ENCODE measurements at regions not wholly inside any gene's neighbourhood (a gene's known extent, or its start where the extent isn't known, plus 50 kb on each side); places are given as distances from the start of the nearest gene placed in this dataset.

DNA sequence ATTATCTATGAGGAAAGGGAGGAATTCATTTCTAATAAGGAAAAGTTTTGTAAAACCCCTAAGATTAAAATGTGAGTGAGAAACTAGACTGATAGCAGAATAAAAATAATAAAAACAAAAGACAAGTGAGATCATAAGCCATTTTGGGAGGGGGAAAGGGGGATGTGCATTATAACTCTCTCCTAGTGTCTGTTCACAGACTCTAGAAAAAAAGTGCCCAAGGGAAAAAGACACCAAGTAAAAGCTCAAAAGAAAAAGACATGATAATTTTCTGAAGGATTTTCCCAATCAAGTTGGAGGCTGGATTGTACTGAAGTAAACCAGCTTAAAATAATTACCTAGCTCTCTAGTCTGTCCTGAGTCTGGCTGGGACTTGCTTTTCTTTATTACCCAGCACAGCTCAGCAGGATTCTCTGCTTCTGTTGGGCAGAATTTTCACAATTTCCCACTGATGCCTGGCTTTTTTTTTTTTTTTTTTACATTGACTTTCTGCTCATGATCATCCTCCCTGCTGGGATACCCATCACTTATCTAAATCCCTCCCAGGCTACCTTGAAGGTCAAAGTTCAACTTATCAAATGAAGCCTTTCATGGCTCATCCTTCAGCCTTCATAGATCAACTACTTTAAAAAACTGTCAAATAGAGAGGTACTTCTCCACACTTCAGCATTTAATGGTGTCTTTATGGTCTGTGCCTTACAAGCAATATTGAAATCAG, 124.2 kb upstream of the KCNJ16 start:
- Histone ChIP-seq H3K4me1 (ENCODE audit: insufficient read depth, low read length) (peaks cover 1% of the 10 kb centered on the region), H4K20me1 (ENCODE audit: insufficient read depth, low read length) (no peaks in the 10 kb centered on the region), H2AFZ (ENCODE audit: low read depth, low read length) (no peak overlapping the region), H3K27ac (ENCODE audit: low read depth, low read length) (no peak overlapping the region), H3K4me3 (ENCODE audit: insufficient read depth, low read depth, low read length) (no peak overlapping the region), H3K4me2 (ENCODE audit: low read length) (no peak overlapping the region), H3K9ac (ENCODE audit: low read length) (no peak overlapping the region), H3K9me3 (ENCODE audit: insufficient read depth, low read depth, low read length) (no peaks in the 10 kb centered on the region), H3K79me2 (ENCODE audit: insufficient read depth, low read length) (no peaks in the 10 kb centered on the region), H3K27me3 (ENCODE audit: insufficient read depth, low read length) (no peaks in the 10 kb centered on the region), H3K36me3 (ENCODE audit: insufficient read depth, low read length) (no peaks in the 10 kb centered on the region)
- no peak for DNase-seq (ENCODE audit: low read depth)
- no peak for FAIRE-seq
- peak overlapping the region; percentile 56 for H3K27ac Mint-ChIP-seq (ENCODE audit: unreplicated experiment)
- peaks cover 2% of the 10 kb centered on the region for H3K9me3 Mint-ChIP-seq (ENCODE audit: unreplicated experiment)
- H3K4me1 Mint-ChIP-seq (ENCODE audit: low read depth, unreplicated experiment): peaks cover 13% of the 10 kb centered on the region
- no peaks in the 10 kb centered on the region for H3K36me3 Mint-ChIP-seq (ENCODE audit: low read depth, unreplicated experiment)
- H3K4me3 Mint-ChIP-seq (ENCODE audit: unreplicated experiment): no peak overlapping the region
- TF ChIP-seq EZH2 (IDR thresholded peaks at IDR 0.05; ENCODE audit: insufficient read depth, low read length) (no peak), CTCF (IDR thresholded peaks at IDR 0.05; ENCODE audit: insufficient read depth, low read depth, low read length) (no peak)
- H3K27me3 Mint-ChIP-seq (ENCODE audit: low read depth, unreplicated experiment): no peaks in the 10 kb centered on the region

- DNase-seq (ENCODE audit: low read depth) (no peak), FAIRE-seq (no peak)
- Mint-ChIP-seq H3K27me3 (ENCODE audit: low read depth, unreplicated experiment) (no peaks in the 10 kb centered on the region), H3K4me3 (ENCODE audit: unreplicated experiment) (no peak overlapping the region), H3K36me3 (ENCODE audit: low read depth, unreplicated experiment) (no peaks in the 10 kb centered on the region), H3K9me3 (ENCODE audit: unreplicated experiment) (peaks cover 2% of the 10 kb centered on the region), H3K27ac (ENCODE audit: unreplicated experiment) (no peak overlapping the region), H3K4me1 (ENCODE audit: low read depth, unreplicated experiment) (peaks cover under 1% of the 10 kb centered on the region)
- Histone ChIP-seq H2AFZ (ENCODE audit: low read depth, low read length) (no peak overlapping the region), H3K9me3 (ENCODE audit: insufficient read depth, low read depth, low read length) (no peaks in the 10 kb centered on the region), H3K9ac (ENCODE audit: low read length) (no peak overlapping the region), H3K27ac (ENCODE audit: low read depth, low read length) (no peak overlapping the region), H3K36me3 (ENCODE audit: insufficient read depth, low read length) (no peaks in the 10 kb centered on the region), H3K27me3 (ENCODE audit: insufficient read depth, low read length) (no peaks in the 10 kb centered on the region), H3K79me2 (ENCODE audit: insufficient read depth, low read length) (no peaks in the 10 kb centered on the region), H4K20me1 (ENCODE audit: insufficient read depth, low read length) (no peaks in the 10 kb centered on the region), H3K4me1 (ENCODE audit: insufficient read depth, low read length) (no peaks in the 10 kb centered on the region), H3K4me3 (ENCODE audit: insufficient read depth, low read depth, low read length) (no peak overlapping the region), H3K4me2 (ENCODE audit: low read length) (no peak overlapping the region)
- TF ChIP-seq CTCF (IDR thresholded peaks at IDR 0.05; ENCODE audit: insufficient read depth, low read depth, low read length) (no peak), EZH2 (IDR thresholded peaks at IDR 0.05; ENCODE audit: insufficient read depth, low read length) (no peak)
These were observed 120.6 kb upstream of the KCNJ16 start for GRCh38 chr17:69954241-69954925.

GRCh38 chr17:69958063-69958462, 117.0 kb upstream of the KCNJ16 start:
- FAIRE-seq: no peak
- H3K36me3 ChIP-seq (ENCODE audit: insufficient read depth, low read length): no peaks in the 10 kb centered on the region
- Mint-ChIP-seq H3K36me3 (ENCODE audit: low read depth, unreplicated experiment) (no peaks in the 10 kb centered on the region), H3K9me3 (ENCODE audit: unreplicated experiment) (no peaks in the 10 kb centered on the region), H3K27me3 (ENCODE audit: low read depth, unreplicated experiment) (peaks cover 2% of the 10 kb centered on the region), H3K27ac (ENCODE audit: unreplicated experiment) (no peak overlapping the region), H3K4me3 (ENCODE audit: unreplicated experiment) (no peak overlapping the region), H3K4me1 (ENCODE audit: low read depth, unreplicated experiment) (no peaks in the 10 kb centered on the region)
- no peak overlapping the region for H3K9ac ChIP-seq (ENCODE audit: low read length)
- no peaks in the 10 kb centered on the region for H3K79me2 ChIP-seq (ENCODE audit: insufficient read depth, low read length)
- no peak overlapping the region for H3K4me3 ChIP-seq (ENCODE audit: insufficient read depth, low read depth, low read length)
- no peak overlapping the region for H2AFZ ChIP-seq (ENCODE audit: low read depth, low read length)
- no peaks in the 10 kb centered on the region for H3K9me3 ChIP-seq (ENCODE audit: insufficient read depth, low read depth, low read length)
- H4K20me1 ChIP-seq (ENCODE audit: insufficient read depth, low read length): no peaks in the 10 kb centered on the region
- no peaks in the 10 kb centered on the region for H3K27me3 ChIP-seq (ENCODE audit: insufficient read depth, low read length)
- DNase-seq (ENCODE audit: low read depth): peak; percentile 24
- no peak overlapping the region for H3K27ac ChIP-seq (ENCODE audit: low read depth, low read length)
- TF ChIP-seq CTCF (IDR thresholded peaks at IDR 0.05; ENCODE audit: insufficient read depth, low read depth, low read length): no peak
- no peak for TF ChIP-seq EZH2 (IDR thresholded peaks at IDR 0.05; ENCODE audit: insufficient read depth, low read length)
- H3K4me1 ChIP-seq (ENCODE audit: insufficient read depth, low read length): no peaks in the 10 kb centered on the region
- no peak overlapping the region for H3K4me2 ChIP-seq (ENCODE audit: low read length)

Measured in astrocyte (in vitro differentiated cells and primary cell).